IMR-90 (cell line): ENCODE measurements at regions not wholly inside any gene's neighbourhood (a gene's known extent, or its start where the extent isn't known, plus 50 kb on each side); places are given as distances from the start of the nearest gene placed in this dataset.

Experiments
- CHD1 ChIP-seq: IDR thresholded peaks from 2 replicates; pipeline ENCODE4 v1.6.1; 2012; ENCODE audit warnings: low read depth, low read length, improper control_type of control experiment
- MAZ ChIP-seq: IDR thresholded peaks from 2 replicates; pipeline ENCODE4 v1.6.1; 2012; ENCODE audit warnings: low read depth, mild to moderate bottlenecking, low read length, improper control_type of control experiment, moderate library complexity, borderline replicate concordance
- NFE2L2 ChIP-seq: fragments of 150-350 bp; IDR thresholded peaks from 2 replicates; pipeline ENCODE4 v1.6.1; 2016; ENCODE audit warnings: low read depth, mild to moderate bottlenecking, low read length
- POLR2A ChIP-seq: IDR thresholded peaks from 2 replicates; pipeline ENCODE4 v1.6.1; 2012; ENCODE audit warnings: mild to moderate bottlenecking, low read depth, low read length
- RAD21 ChIP-seq: IDR thresholded peaks from 2 replicates; pipeline ENCODE4 v1.6.1; 2012; ENCODE audit warnings: low read length, improper control_type of control experiment
- SMC3 ChIP-seq: fragments of 150-350 bp; IDR thresholded peaks from 2 replicates; pipeline ENCODE4 v1.6.1; 2016; ENCODE audit warnings: low read depth, mild to moderate bottlenecking, antibody characterized with exemption, low read length, moderate library complexity
- TF ChIP-seq, protein P1 (sequence below): conservative IDR thresholded peaks from 2 replicates; pipeline ENCODE4 v1.5.1; 2012; ENCODE audit warnings: mild to moderate bottlenecking, low read depth, low read length, improper control_type of control experiment
- TF ChIP-seq, protein P2 (sequence below): fragments of 150-350 bp; IDR thresholded peaks from 2 replicates; pipeline ENCODE4 v1.6.1; 2017; ENCODE audit warnings: mild to moderate bottlenecking, antibody characterized with exemption, low read length, low read depth
- TF ChIP-seq, protein P3 (sequence below): fragments of 150-350 bp; IDR thresholded peaks from 2 replicates; pipeline ENCODE4 v1.6.1; 2016; ENCODE audit warnings: low read depth, mild to moderate bottlenecking, low read length, moderate library complexity, borderline replicate concordance

DNA sequence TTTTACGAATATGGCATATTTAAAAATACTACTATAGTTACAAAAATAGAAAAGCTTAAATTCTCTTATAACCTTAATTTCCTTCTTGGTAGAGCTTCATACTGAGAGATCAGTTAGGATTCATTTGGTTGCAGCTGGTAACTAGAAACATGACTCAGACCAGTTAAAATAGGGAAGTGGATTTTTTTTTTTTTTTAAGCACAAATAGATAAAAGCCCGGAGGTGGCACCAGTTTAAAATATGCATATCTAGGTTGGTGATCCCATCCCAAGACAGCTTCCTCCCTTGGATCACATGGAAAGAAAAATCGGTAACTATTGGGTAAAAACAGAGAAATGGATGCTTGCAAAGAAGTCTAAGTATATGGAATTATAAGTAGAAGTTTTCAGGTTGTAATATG lies 1634.3 kb downstream of the MAT2B start:
- TF ChIP-seq, protein P1, sequence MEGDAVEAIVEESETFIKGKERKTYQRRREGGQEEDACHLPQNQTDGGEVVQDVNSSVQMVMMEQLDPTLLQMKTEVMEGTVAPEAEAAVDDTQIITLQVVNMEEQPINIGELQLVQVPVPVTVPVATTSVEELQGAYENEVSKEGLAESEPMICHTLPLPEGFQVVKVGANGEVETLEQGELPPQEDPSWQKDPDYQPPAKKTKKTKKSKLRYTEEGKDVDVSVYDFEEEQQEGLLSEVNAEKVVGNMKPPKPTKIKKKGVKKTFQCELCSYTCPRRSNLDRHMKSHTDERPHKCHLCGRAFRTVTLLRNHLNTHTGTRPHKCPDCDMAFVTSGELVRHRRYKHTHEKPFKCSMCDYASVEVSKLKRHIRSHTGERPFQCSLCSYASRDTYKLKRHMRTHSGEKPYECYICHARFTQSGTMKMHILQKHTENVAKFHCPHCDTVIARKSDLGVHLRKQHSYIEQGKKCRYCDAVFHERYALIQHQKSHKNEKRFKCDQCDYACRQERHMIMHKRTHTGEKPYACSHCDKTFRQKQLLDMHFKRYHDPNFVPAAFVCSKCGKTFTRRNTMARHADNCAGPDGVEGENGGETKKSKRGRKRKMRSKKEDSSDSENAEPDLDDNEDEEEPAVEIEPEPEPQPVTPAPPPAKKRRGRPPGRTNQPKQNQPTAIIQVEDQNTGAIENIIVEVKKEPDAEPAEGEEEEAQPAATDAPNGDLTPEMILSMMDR: no peak
- TF ChIP-seq POLR2A (no peak), NFE2L2 (no peak), RAD21 (no peak), CHD1 (no peak), MAZ (no peak), SMC3 (no peak)
- TF ChIP-seq, protein P2, sequence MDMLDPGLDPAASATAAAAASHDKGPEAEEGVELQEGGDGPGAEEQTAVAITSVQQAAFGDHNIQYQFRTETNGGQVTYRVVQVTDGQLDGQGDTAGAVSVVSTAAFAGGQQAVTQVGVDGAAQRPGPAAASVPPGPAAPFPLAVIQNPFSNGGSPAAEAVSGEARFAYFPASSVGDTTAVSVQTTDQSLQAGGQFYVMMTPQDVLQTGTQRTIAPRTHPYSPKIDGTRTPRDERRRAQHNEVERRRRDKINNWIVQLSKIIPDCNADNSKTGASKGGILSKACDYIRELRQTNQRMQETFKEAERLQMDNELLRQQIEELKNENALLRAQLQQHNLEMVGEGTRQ: no peak
- TF ChIP-seq, protein P3, sequence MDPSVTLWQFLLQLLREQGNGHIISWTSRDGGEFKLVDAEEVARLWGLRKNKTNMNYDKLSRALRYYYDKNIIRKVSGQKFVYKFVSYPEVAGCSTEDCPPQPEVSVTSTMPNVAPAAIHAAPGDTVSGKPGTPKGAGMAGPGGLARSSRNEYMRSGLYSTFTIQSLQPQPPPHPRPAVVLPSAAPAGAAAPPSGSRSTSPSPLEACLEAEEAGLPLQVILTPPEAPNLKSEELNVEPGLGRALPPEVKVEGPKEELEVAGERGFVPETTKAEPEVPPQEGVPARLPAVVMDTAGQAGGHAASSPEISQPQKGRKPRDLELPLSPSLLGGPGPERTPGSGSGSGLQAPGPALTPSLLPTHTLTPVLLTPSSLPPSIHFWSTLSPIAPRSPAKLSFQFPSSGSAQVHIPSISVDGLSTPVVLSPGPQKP: no peak
